ENCODE measurements at regions not wholly inside any gene's neighbourhood (a gene's known extent, or its start where the extent isn't known, plus 50 kb on each side); places are given as distances from the start of the nearest gene placed in this dataset.

DNA sequence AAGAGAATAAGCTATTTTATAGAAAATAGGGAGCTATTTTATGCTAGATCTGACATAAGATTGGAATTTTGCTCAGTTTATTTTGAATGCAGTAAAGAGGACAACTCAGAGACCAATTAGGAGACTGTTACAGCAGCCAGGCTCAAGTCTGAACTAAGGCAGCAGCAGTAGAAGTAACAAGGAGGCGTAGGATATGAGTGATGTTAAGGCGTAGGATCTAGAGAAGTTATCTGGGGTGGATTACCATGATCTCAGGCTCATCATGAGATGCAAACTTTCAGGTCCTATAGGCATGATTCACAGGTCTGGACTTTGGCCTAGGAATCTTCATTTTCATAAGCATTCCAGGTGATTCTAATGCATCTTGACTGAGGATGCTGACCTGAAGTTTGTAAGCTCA is 108.9 kb upstream of the BLID start:
- TF ChIP-seq, protein P1, sequence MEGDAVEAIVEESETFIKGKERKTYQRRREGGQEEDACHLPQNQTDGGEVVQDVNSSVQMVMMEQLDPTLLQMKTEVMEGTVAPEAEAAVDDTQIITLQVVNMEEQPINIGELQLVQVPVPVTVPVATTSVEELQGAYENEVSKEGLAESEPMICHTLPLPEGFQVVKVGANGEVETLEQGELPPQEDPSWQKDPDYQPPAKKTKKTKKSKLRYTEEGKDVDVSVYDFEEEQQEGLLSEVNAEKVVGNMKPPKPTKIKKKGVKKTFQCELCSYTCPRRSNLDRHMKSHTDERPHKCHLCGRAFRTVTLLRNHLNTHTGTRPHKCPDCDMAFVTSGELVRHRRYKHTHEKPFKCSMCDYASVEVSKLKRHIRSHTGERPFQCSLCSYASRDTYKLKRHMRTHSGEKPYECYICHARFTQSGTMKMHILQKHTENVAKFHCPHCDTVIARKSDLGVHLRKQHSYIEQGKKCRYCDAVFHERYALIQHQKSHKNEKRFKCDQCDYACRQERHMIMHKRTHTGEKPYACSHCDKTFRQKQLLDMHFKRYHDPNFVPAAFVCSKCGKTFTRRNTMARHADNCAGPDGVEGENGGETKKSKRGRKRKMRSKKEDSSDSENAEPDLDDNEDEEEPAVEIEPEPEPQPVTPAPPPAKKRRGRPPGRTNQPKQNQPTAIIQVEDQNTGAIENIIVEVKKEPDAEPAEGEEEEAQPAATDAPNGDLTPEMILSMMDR (IDR thresholded peaks at IDR 0.05): no peak
- no peak for TF ChIP-seq ESRRA (IDR thresholded peaks at IDR 0.05; ENCODE audit: borderline replicate concordance, low read length)
- TF ChIP-seq RFX5 (IDR thresholded peaks at IDR 0.05): no peak
- TF ChIP-seq SMC3 (IDR thresholded peaks at IDR 0.05): no peak
- no peak for TF ChIP-seq PHF8 (IDR thresholded peaks at IDR 0.05; ENCODE audit: borderline replicate concordance, low read depth)
- TF ChIP-seq HOXA7 (CRISPR knock-in tag; IDR thresholded peaks at IDR 0.05): no peak
- no peak for TF ChIP-seq POLR2A (IDR thresholded peaks at IDR 0.05; ENCODE audit: low read length)
- TF ChIP-seq, protein P2, sequence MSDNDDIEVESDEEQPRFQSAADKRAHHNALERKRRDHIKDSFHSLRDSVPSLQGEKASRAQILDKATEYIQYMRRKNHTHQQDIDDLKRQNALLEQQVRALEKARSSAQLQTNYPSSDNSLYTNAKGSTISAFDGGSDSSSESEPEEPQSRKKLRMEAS (IDR thresholded peaks at IDR 0.05): no peak
- TF ChIP-seq CHD2 (IDR thresholded peaks at IDR 0.05; ENCODE audit: low read length, partially characterized antibody): no peak
- TF ChIP-seq ZFP36 (IDR thresholded peaks at IDR 0.05; ENCODE audit: borderline replicate concordance, partially characterized antibody): no peak

Measured in A549 (cell line).